ENCODE measurements at regions not wholly inside any gene's neighbourhood (a gene's known extent, or its start where the extent isn't known, plus 50 kb on each side); places are given as distances from the start of the nearest gene placed in this dataset.
"Not testable (repeated sequence)": the region's sequence is repeated elsewhere in the genome, so short reads cannot be mapped to it uniquely, and the experiment has no call there.

DNA sequence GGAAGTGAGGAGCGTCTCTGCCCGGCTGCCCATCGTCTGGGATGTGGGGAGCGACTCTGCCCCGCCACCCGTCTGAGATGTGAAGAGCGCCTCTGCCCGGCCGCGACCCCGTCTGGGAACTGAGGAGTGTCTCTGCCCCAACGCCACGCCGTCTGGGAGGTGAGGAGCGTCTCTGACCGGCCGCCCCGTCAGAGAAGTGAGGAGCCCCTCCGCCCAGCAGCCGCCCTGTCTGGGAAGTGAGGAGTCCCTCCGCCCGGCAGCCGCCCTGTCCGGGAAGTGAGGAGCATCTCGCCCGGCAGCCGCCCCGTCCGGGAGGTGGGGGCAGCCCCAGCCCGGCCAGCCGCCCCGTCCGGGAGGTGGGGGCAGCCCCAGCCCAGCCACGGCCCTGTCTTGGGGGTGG lies 60.9 kb downstream of the ANXA2R start:
- H3K14ac ChIP-seq (ENCODE audit: low read length); H2BK5ac ChIP-seq (ENCODE audit: low read depth, low read length, poor library complexity); H2BK120ac ChIP-seq (ENCODE audit: insufficient read depth, low read length, poor library complexity); H3K4me3 ChIP-seq (ENCODE audit: low read depth, low read length); H2AFZ ChIP-seq (ENCODE audit: insufficient read depth, low read length, poor library complexity); H3K79me2 ChIP-seq (ENCODE audit: control insufficient read depth, insufficient read depth, low read length, poor library complexity); H3K4ac ChIP-seq (ENCODE audit: low read depth, low read length); H3K9me3 ChIP-seq (ENCODE audit: insufficient read depth, low read depth, low read length); H3K79me1 ChIP-seq (ENCODE audit: low read length); H4K12ac ChIP-seq (ENCODE audit: low read depth, low read length); H3K18ac ChIP-seq (ENCODE audit: low read length); H3K27ac ChIP-seq (ENCODE audit: low read depth, low read length); H2BK12ac ChIP-seq (ENCODE audit: low read length); H3K23ac ChIP-seq (ENCODE audit: low read length); H4K91ac ChIP-seq (ENCODE audit: low read depth, low read length); H3K9ac ChIP-seq (ENCODE audit: low read length); H3K27me3 ChIP-seq (ENCODE audit: insufficient read depth, low read length); H4K8ac ChIP-seq (ENCODE audit: low read depth, low read length); H2AK5ac ChIP-seq (ENCODE audit: low read length); H3K4me2 ChIP-seq (ENCODE audit: low read length); H3K4me1 ChIP-seq (ENCODE audit: control insufficient read depth in 1 of 2, insufficient read depth in 2 of 2, low read length in 2 of 2); DNase-seq; H3K36me3 ChIP-seq (ENCODE audit: control insufficient read depth in 1 of 2, insufficient read depth in 2 of 2, low read length in 2 of 2): not testable (repeated sequence)
- no CpG with 5 or more reads among the region's 34 CpGs for WGBS (ENCODE audit: extremely low coverage, insufficient coverage, insufficient read length)

DNA sequence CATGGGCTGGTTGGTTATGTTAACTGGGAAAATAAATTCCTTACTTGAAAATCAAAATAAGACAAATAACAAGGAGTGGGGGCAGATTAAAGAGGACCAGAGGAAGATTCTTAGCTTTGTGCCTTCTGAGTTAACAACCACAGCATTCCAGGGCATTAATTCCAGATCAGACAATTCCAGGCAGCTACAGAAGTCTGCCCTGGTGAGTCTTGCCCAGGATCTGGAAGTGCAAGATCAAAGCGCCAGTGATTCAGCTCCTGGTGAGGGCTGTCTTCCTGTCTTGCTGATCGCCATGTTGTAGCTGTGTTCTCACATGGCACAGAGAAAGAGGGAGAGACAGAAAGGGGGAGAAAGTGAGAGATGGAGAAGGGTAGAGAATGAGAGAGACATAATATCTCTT lies 65.6 kb downstream of the ANXA2R start:
- Histone ChIP-seq H4K91ac (ENCODE audit: low read depth, low read length) (no peak overlapping the region), H2BK120ac (ENCODE audit: insufficient read depth, low read length, poor library complexity) (no peak overlapping the region), H3K9me3 (ENCODE audit: insufficient read depth, low read depth, low read length) (peaks cover 7% of the 10 kb centered on the region), H2AK5ac (ENCODE audit: low read length) (no peak overlapping the region), H4K12ac (ENCODE audit: low read depth, low read length) (no peak overlapping the region), H2BK5ac (ENCODE audit: low read depth, low read length, poor library complexity) (no peak overlapping the region), H3K4me2 (ENCODE audit: low read length) (no peak overlapping the region), H3K9ac (ENCODE audit: low read length) (no peak overlapping the region), H3K36me3 (ENCODE audit: control insufficient read depth in 1 of 2, insufficient read depth in 2 of 2, low read length in 2 of 2) (no peaks in the 10 kb centered on the region), H3K27ac (ENCODE audit: low read depth, low read length) (no peak overlapping the region), H3K4ac (ENCODE audit: low read depth, low read length) (no peak overlapping the region), H3K14ac (ENCODE audit: low read length) (no peak overlapping the region), H3K79me2 (ENCODE audit: control insufficient read depth, insufficient read depth, low read length, poor library complexity) (no peaks in the 10 kb centered on the region), H4K8ac (ENCODE audit: low read depth, low read length) (no peak overlapping the region), H2BK12ac (ENCODE audit: low read length) (no peak overlapping the region), H3K23ac (ENCODE audit: low read length) (no peak overlapping the region), H3K4me3 (ENCODE audit: low read depth, low read length) (no peak overlapping the region), H3K79me1 (ENCODE audit: low read length) (no peaks in the 10 kb centered on the region), H3K27me3 (ENCODE audit: insufficient read depth, low read length) (no peaks in the 10 kb centered on the region), H3K18ac (ENCODE audit: low read length) (no peak overlapping the region), H3K4me1 (ENCODE audit: control insufficient read depth in 1 of 2, insufficient read depth in 2 of 2, low read length in 2 of 2) (no peaks in the 10 kb centered on the region), H2AFZ (ENCODE audit: insufficient read depth, low read length, poor library complexity) (no peak overlapping the region)
- no CpG with 5 or more reads among the region's 2 CpGs for WGBS (ENCODE audit: extremely low coverage, insufficient coverage, insufficient read length)
- no peak for DNase-seq

DNA sequence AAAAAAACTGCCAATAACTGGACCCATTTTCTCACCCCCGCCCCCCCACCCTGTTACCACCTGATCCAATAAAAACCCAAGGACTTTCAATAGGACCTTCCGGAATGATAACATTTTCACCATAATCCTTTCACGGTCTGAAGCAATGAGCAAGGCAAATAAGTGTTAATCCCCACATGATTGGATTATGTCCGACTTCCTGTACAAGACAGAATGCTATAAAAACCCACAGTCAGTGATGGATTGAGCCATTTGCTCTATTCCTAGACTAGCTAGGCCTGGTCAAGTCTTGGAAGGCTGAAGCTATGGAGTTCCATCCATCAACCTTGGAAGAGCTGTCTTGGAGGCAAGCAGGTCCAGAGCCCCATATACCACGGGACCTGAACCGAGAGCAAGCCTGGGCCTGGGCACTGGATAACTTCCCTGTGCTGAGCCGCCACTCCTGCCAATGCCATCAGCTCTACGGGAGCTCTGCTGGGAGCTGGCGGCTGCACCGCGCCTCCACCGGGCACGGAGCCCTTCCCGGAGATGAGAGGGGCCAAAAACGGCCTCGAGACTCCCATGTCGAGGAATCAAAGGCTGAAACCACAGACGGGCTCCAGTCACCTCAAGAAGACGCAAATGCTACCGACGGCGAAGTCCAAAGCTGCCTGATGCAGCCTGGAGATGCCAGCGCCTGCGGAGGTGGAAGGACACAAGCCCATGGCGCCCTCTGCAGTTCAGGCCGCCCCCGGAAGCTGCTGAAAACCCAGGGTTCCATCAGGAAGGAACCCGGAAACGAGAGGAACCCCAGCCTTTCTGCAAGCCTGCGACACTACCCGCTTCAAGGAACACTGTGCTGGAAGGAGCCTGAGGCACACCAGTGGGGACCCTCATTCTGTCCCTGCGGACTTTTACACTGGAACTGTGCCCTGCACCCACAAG lies 69.2 kb downstream of the ANXA2R start:
- Histone ChIP-seq H3K18ac (ENCODE audit: low read length) (no peak overlapping the region), H3K79me1 (ENCODE audit: low read length) (no peaks in the 10 kb centered on the region), H3K79me2 (ENCODE audit: control insufficient read depth, insufficient read depth, low read length, poor library complexity) (no peaks in the 10 kb centered on the region), H3K4me1 (ENCODE audit: control insufficient read depth in 1 of 2, insufficient read depth in 2 of 2, low read length in 2 of 2) (no peaks in the 10 kb centered on the region), H3K4me2 (ENCODE audit: low read length) (no peak overlapping the region), H3K23ac (ENCODE audit: low read length) (no peak overlapping the region), H4K8ac (ENCODE audit: low read depth, low read length) (peak overlapping the region; percentile 10), H3K36me3 (ENCODE audit: control insufficient read depth in 1 of 2, insufficient read depth in 2 of 2, low read length in 2 of 2) (no peaks in the 10 kb centered on the region), H2AK5ac (ENCODE audit: low read length) (no peak overlapping the region), H2BK5ac (ENCODE audit: low read depth, low read length, poor library complexity) (no peak overlapping the region), H3K27ac (ENCODE audit: low read depth, low read length) (no peak overlapping the region), H4K91ac (ENCODE audit: low read depth, low read length) (no peak overlapping the region), H3K27me3 (ENCODE audit: insufficient read depth, low read length) (no peaks in the 10 kb centered on the region), H2BK12ac (ENCODE audit: low read length) (no peak overlapping the region), H4K12ac (ENCODE audit: low read depth, low read length) (no peak overlapping the region), H3K4ac (ENCODE audit: low read depth, low read length) (no peak overlapping the region), H3K9ac (ENCODE audit: low read length) (no peak overlapping the region), H3K4me3 (ENCODE audit: low read depth, low read length) (no peak overlapping the region), H3K14ac (ENCODE audit: low read length) (no peak overlapping the region), H2BK120ac (ENCODE audit: insufficient read depth, low read length, poor library complexity) (no peak overlapping the region), H3K9me3 (ENCODE audit: insufficient read depth, low read depth, low read length) (no peaks in the 10 kb centered on the region), H2AFZ (ENCODE audit: insufficient read depth, low read length, poor library complexity) (no peak overlapping the region)
- WGBS (ENCODE audit: extremely low coverage, insufficient coverage, insufficient read length) = no CpG with 5 or more reads among the region's 32 CpGs
- no peak for DNase-seq

DNA sequence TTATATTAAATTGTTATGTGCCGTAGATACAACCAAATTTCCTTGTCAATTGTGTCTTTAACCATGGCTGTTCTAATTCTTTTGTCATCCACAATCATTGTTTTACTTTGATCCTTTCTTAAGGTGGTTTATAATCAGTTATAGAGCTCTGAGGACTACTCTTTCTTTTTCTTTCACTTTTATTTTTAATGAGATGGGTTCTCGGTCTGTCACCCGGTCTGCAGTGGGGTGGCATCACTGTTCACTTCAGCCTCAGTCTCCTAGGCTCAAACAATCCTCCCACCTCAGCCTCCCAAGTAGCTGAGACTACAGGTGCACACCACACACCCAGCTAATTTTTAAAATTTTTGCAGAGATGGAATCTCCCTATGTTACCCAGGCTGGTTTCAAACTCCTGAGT lies 74.2 kb downstream of the ANXA2R start:
- Histone ChIP-seq H2AK5ac (ENCODE audit: low read length) (no peak overlapping the region), H3K4me1 (ENCODE audit: control insufficient read depth in 1 of 2, insufficient read depth in 2 of 2, low read length in 2 of 2) (no peaks in the 10 kb centered on the region), H3K23ac (ENCODE audit: low read length) (no peak overlapping the region), H3K79me2 (ENCODE audit: control insufficient read depth, insufficient read depth, low read length, poor library complexity) (no peaks in the 10 kb centered on the region), H4K12ac (ENCODE audit: low read depth, low read length) (no peak overlapping the region), H3K4me3 (ENCODE audit: low read depth, low read length) (no peak overlapping the region), H2BK12ac (ENCODE audit: low read length) (no peak overlapping the region), H4K8ac (ENCODE audit: low read depth, low read length) (no peak overlapping the region), H2AFZ (ENCODE audit: insufficient read depth, low read length, poor library complexity) (no peak overlapping the region), H3K9me3 (ENCODE audit: insufficient read depth, low read depth, low read length) (no peaks in the 10 kb centered on the region), H3K36me3 (ENCODE audit: control insufficient read depth in 1 of 2, insufficient read depth in 2 of 2, low read length in 2 of 2) (no peaks in the 10 kb centered on the region), H3K4ac (ENCODE audit: low read depth, low read length) (no peak overlapping the region), H2BK5ac (ENCODE audit: low read depth, low read length, poor library complexity) (no peak overlapping the region), H3K18ac (ENCODE audit: low read length) (no peak overlapping the region), H3K9ac (ENCODE audit: low read length) (no peak overlapping the region), H2BK120ac (ENCODE audit: insufficient read depth, low read length, poor library complexity) (no peak overlapping the region), H3K79me1 (ENCODE audit: low read length) (no peaks in the 10 kb centered on the region), H3K4me2 (ENCODE audit: low read length) (no peak overlapping the region), H3K14ac (ENCODE audit: low read length) (no peak overlapping the region), H4K91ac (ENCODE audit: low read depth, low read length) (no peak overlapping the region), H3K27me3 (ENCODE audit: insufficient read depth, low read length) (no peaks in the 10 kb centered on the region), H3K27ac (ENCODE audit: low read depth, low read length) (no peak overlapping the region)
- no CpG with 5 or more reads among the region's 3 CpGs for WGBS (ENCODE audit: extremely low coverage, insufficient coverage, insufficient read length)
- DNase-seq = no peak
